ENCODE measurements at regions not wholly inside any gene's neighbourhood (a gene's known extent, or its start where the extent isn't known, plus 50 kb on each side); places are given as distances from the start of the nearest gene placed in this dataset.

DNA sequence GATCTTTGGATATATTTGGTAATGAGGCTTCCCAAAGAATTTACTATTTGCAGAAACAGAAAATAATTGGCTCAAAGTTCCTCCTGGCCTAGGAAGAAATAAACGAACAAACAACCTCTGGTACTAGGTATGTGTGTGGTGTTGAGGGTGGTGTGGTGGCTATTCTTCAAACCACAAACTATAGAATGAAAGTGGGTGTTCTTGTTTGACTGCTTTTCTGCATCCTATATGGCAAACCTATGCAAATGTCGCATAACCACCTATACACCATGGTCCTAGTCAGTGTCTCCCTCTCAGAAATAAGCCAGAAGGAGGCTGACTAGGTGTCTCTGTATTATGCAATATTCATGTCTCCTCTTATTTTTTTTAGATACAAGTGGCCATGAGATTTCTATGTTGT lies 106.6 kb upstream of the PCDH18 start:
- no peak overlapping the region for H3K4me3 ChIP-seq (ENCODE audit: low read depth in 1 of 3, low read length in 3 of 3)
- H3K9me3 ChIP-seq (ENCODE audit: control insufficient read depth in 4 of 4, low read length in 3 of 4), result no peaks in the 10 kb centered on the region
- TF ChIP-seq SP1 (IDR thresholded peaks at IDR 0.05) (no peak), HNF4A (conservative IDR thresholded peaks at IDR 0.05) (no peak), NR2F2 (IDR thresholded peaks at IDR 0.05) (no peak), FOXA2 (IDR thresholded peaks at IDR 0.05) (no peak), RAD21 (IDR thresholded peaks at IDR 0.05) (no peak), EGR1 (IDR thresholded peaks at IDR 0.05; ENCODE audit: low read depth in 2 of 2) (no peak), FOXA1 (IDR thresholded peaks at IDR 0.05) (no peak), TAF1 (conservative IDR thresholded peaks at IDR 0.05) (no peak), RXRA (IDR thresholded peaks at IDR 0.05) (no peak), YY1 (IDR thresholded peaks at IDR 0.05) (no peak), HNF4G (IDR thresholded peaks at IDR 0.05) (no peak), JUND (IDR thresholded peaks at IDR 0.05) (no peak), GABPA (IDR thresholded peaks at IDR 0.05 in 1 of 2, conservative IDR thresholded peaks at IDR 0.05 in 1 of 2) (no peak)
- TF ChIP-seq, protein P1, sequence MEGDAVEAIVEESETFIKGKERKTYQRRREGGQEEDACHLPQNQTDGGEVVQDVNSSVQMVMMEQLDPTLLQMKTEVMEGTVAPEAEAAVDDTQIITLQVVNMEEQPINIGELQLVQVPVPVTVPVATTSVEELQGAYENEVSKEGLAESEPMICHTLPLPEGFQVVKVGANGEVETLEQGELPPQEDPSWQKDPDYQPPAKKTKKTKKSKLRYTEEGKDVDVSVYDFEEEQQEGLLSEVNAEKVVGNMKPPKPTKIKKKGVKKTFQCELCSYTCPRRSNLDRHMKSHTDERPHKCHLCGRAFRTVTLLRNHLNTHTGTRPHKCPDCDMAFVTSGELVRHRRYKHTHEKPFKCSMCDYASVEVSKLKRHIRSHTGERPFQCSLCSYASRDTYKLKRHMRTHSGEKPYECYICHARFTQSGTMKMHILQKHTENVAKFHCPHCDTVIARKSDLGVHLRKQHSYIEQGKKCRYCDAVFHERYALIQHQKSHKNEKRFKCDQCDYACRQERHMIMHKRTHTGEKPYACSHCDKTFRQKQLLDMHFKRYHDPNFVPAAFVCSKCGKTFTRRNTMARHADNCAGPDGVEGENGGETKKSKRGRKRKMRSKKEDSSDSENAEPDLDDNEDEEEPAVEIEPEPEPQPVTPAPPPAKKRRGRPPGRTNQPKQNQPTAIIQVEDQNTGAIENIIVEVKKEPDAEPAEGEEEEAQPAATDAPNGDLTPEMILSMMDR (IDR thresholded peaks at IDR 0.05; ENCODE audit: low read depth, low read length, missing input control), result no peak
- TF ChIP-seq, protein P2, sequence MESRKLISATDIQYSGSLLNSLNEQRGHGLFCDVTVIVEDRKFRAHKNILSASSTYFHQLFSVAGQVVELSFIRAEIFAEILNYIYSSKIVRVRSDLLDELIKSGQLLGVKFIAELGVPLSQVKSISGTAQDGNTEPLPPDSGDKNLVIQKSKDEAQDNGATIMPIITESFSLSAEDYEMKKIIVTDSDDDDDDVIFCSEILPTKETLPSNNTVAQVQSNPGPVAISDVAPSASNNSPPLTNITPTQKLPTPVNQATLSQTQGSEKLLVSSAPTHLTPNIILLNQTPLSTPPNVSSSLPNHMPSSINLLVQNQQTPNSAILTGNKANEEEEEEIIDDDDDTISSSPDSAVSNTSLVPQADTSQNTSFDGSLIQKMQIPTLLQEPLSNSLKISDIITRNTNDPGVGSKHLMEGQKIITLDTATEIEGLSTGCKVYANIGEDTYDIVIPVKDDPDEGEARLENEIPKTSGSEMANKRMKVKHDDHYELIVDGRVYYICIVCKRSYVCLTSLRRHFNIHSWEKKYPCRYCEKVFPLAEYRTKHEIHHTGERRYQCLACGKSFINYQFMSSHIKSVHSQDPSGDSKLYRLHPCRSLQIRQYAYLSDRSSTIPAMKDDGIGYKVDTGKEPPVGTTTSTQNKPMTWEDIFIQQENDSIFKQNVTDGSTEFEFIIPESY (IDR thresholded peaks at IDR 0.05), result no peak
- TF ChIP-seq, protein P3, sequence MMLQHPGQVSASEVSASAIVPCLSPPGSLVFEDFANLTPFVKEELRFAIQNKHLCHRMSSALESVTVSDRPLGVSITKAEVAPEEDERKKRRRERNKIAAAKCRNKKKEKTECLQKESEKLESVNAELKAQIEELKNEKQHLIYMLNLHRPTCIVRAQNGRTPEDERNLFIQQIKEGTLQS (IDR thresholded peaks at IDR 0.05), result no peak
- TF ChIP-seq, protein P4, sequence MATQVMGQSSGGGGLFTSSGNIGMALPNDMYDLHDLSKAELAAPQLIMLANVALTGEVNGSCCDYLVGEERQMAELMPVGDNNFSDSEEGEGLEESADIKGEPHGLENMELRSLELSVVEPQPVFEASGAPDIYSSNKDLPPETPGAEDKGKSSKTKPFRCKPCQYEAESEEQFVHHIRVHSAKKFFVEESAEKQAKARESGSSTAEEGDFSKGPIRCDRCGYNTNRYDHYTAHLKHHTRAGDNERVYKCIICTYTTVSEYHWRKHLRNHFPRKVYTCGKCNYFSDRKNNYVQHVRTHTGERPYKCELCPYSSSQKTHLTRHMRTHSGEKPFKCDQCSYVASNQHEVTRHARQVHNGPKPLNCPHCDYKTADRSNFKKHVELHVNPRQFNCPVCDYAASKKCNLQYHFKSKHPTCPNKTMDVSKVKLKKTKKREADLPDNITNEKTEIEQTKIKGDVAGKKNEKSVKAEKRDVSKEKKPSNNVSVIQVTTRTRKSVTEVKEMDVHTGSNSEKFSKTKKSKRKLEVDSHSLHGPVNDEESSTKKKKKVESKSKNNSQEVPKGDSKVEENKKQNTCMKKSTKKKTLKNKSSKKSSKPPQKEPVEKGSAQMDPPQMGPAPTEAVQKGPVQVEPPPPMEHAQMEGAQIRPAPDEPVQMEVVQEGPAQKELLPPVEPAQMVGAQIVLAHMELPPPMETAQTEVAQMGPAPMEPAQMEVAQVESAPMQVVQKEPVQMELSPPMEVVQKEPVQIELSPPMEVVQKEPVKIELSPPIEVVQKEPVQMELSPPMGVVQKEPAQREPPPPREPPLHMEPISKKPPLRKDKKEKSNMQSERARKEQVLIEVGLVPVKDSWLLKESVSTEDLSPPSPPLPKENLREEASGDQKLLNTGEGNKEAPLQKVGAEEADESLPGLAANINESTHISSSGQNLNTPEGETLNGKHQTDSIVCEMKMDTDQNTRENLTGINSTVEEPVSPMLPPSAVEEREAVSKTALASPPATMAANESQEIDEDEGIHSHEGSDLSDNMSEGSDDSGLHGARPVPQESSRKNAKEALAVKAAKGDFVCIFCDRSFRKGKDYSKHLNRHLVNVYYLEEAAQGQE (IDR thresholded peaks at IDR 0.05), result no peak
- TF ChIP-seq, protein P5, sequence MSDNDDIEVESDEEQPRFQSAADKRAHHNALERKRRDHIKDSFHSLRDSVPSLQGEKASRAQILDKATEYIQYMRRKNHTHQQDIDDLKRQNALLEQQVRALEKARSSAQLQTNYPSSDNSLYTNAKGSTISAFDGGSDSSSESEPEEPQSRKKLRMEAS (IDR thresholded peaks at IDR 0.05), result no peak
- H3K36me3 ChIP-seq (ENCODE audit: control insufficient read depth in 4 of 4, insufficient read depth in 3 of 4, low read depth in 1 of 4, low read length in 3 of 4), result no peaks in the 10 kb centered on the region
- no peaks in the 10 kb centered on the region for H3K27me3 ChIP-seq (ENCODE audit: control insufficient read depth in 4 of 4, insufficient read depth in 4 of 4, low read length in 3 of 4)
- no peaks in the 10 kb centered on the region for H3K4me1 ChIP-seq (ENCODE audit: control insufficient read depth in 4 of 4, insufficient read depth in 4 of 4, low read length in 3 of 4)
- WGBS, result 61% methylated on average over 2 of the region's 2 CpGs
- no peak for DNase-seq (ENCODE audit: low spot score)
- no peak overlapping the region for H3K27ac ChIP-seq (ENCODE audit: low read depth in 1 of 2, low read length in 2 of 2)
- no peak overlapping the region for H3K9ac ChIP-seq (ENCODE audit: low read depth in 1 of 2, low read length in 2 of 2)

Data from liver (tissue), 8 donors.